ENCODE measurements at regions not wholly inside any gene's neighbourhood (a gene's known extent, or its start where the extent isn't known, plus 50 kb on each side); places are given as distances from the start of the nearest gene placed in this dataset.

DNA sequence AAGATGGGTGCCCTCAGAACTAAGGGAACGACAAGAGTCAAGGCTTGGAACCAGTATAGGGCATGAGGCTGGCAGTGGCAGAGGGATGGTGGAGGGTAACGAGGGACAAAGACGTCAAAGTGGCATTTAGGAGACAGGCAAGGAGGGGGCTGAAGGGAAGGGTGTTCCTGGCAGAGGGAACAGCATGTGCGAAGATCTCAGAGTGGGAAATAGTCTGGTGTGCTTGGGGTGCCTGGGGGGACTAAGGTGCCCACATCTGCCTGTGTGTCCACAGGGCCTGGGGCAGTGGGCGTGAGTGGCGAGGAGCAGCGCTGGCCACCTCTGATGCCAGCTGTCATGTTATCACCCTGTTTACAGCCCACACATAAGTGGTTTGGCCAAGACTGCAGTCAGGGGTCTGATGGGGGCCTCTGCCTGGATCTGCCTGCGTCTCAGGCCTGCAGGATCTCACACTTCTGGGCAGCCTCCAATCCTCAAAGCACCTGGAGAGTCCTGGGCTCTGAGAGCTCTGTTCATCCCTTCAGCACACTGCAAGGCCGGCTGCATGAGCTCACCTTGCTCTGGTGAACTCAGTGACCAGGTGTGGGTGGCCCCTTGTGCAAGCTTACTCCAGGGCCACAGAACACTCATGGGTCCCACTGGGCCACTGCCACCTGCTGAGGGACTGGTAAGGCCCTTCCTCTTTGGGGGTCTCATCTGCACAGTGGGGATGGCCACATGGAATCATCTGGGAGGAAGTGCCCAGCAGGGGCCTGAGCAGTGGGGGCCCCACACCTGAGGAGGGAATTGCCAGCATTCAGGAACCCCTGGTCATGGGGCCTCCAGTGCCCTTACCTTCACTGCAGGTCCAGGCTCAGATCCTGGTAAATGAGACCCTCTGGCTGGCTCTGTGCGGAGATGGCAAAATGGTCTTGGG is 89.7 kb upstream of the SHISAL1 start:
- DNase-seq (ENCODE audit: low spot score): no peak

DNA sequence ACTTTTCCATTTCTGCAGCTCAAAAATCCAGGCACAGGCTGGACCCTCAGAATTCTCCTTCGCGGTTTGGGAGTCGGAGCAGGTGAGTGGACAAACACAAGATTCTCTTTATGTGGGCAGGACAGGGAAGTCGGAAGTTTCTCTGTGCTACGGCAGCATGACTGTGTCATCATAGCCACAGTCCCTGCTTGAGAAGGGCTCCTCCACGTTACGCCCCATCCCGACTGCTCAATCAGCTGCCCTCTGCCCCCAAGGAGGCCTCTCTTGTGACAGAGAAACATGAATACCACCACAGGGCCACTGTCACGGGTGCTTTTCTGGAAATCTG is 89.0 kb upstream of the SHISAL1 start:
- no peak for DNase-seq (ENCODE audit: low spot score)

DNA sequence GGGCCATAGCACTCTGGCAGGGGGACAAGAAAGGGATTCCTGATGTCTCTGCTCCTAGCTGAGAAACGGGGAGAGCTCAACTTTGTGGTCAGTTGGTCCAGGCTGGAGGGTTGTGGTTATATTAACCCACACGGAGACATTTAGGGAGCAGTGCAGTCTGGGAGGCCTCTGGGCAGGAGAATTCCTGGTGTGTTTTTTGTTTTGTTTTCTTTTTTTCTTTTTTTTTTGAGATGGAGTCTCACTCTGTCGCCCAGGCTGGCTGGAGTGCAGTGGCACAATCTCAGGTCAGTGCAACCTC is 88.0 kb upstream of the SHISAL1 start:
- no peak for DNase-seq (ENCODE audit: low spot score)

DNA sequence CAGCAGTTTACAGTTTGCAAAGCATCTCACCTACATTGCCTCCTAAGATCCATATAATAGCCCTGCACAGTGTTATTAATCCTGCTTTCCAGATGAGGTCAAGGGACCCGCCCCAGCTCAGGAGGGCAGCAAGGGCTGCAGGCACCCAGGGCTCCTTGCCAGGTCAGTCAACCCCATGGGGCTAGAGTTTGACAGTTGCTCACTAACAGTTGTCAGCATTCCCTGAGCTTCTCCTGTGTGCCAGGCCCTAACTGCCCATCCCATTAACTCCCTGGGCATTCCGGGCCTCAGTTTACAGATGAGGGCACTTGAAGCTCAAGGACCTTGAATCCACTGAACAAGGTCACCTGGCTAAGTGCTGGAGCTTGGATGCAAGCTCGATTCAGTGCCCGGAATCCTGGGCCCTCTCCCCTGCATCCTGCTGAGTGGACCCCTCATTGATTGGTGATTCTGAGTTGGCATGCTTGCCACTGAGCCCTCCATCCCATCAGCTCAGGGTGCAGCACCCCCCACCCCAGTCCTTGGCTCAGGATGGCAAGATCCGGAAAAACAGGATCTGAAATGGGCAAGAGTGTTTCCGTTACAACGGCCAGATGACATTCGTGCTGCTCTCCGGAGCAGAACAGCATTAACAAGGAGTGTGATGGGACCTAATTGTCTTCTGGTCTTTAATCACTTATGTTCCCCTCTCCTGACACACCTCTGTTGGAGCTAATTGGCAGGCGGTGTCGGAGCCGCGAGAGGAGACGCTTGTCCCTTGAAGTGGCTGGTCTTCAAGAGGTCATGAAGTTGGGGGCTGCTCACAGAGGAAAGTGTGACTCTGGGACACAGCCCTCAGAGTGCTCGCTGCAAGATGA is 87.4 kb upstream of the SHISAL1 start:
- DNase-seq (ENCODE audit: low spot score): no peak

GRCh38 chr22:44398856-44399837 is 86.4 kb upstream of the SHISAL1 start:
- no peak for DNase-seq (ENCODE audit: low spot score)

DNA sequence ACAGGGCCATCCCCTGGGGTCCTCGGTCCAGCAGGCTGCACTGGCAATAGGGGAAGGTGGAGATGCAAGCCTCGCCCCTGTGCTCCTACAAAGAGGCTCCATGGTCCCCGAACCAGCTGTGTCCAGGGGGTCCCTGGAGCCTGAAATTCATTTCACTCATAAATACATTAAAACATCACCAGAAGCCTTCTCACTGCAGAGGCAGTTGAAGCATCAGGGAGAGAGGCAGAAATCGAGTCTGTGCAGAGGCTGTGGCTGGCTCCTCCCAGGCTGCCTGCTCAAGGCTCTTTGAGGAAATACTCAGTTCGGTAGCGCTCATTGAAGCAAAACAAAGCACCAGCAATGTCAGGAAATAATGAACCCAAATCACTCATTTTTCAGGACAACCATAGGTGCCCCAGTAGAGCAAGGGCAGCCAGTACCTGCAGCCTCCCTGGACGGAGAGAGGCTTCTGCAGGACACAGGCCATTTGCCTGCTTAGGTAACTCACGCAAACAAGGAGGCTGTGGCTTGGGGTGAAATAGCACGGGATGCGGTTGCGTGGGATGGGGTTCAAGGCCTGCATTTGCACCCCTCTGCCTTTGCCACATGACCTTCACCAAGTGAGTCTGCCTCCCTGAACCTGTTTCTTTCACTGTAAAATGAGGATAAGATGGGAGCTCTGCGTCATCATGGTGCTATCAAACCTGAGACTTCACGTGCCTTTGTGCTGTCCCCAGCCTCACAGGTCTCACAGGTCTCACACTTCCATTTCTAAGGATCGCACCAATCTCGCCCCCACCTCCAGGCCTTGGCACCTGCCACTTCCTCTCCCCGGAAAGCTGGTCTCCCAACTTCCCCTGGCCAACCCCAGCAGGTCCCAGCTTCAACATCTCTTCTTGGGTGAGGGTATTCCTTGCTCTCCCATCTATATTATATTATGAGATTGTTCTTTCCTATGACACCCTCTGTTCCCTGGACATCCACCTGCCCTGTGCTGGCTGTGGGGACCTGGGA is 84.3 kb upstream of the SHISAL1 start:
- no peak for DNase-seq (ENCODE audit: low spot score)

DNA sequence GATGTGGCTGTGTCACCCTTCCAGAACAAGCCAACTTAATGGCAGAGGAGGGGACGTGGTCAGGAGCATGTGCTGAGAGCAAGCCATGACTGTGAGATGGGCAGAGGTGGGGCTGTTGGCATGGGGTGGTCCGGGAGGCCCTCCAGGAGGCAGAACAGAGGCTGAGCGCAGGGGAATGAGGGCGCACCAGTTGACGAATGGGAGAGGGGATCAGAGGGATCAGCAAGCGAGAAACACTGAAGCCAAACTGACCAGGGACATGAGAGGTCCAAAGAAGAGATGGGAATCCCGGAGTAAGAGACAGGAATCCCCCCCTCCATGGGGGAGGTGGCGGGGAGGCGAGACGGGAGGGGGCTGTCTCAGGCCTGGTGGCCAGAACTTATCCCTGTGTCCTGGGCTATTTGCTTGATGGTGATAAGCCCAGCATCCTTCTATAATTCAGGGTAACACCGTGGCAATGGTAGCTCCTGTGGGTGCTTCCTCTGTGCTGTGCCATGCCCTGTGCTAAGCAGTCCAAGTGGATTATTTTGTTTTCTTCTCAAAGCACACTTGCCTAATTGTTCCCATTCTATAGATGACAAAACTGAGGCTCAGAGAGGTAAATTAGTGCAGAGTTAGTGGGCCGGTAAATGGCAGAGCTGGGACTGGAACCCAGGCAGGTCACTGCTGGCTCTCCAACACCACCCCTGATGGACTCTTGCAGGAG is 83.4 kb upstream of the SHISAL1 start:
- DNase-seq (ENCODE audit: low spot score): no peak

- no peak for DNase-seq (ENCODE audit: low spot score)
Measured at GRCh38 chr22:44395118-44396005, 82.6 kb upstream of the SHISAL1 start.

DNA sequence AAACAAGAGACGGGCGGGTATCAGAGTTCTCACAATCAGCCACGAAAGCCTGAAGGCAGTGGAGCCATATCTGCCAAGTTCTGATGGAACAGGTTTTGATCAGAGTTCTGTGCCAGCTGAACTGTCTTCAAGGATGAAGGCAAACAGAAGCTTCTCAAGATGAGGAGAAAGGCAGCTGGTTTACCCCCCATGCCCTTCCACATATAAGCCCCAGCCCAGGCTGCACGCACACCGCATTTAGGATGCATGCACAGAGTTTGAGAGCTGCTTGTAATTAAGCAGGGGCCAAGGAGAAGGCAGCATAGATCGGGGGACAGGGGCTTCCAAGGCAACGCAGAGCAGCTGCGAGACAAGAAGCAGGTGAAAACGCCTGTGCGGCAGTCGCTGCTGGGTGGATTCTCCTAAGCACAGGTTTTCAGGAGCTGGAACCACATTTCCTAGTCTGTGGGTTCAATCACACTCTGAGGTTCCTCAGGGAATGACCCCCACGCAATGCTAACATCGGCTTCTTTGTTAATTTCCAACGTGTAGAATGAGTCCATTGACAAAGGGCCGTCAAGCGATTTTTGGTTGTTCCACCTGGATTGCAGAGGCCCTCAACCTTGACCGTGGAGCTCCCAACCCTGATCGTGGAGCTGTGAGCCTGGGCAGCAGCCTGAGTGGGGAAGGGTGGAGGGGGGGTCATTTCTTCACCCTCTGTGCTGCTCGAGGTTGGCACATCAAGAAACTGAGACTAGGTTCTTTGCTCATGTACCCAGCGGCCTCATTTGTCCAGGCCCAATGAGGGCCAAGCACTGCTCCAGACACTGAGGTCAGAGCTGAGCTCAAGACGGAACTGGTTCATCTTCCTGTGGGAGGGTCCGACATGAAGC is 81.7 kb upstream of the SHISAL1 start:
- no peak for DNase-seq (ENCODE audit: low spot score)

DNA sequence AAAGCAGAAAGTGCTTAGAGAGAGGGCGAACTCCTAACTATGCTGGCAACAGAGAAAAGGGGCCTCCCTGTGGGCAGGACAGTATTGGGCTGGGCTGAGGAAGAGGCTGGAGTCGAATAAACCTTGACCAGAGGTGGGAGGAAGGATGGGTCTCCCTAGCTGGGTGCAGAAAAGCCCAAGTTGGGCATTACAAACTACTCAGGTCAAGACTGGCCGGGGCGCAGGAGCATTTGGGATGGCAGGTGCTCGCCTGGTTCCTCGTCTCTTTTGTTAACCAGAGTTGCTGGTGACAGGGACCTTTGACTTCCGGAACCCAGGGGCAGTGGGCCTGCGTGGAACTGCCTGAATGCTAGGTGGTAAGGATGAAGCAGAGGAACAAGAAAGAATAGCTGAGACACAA is 80.3 kb upstream of the SHISAL1 start:
- DNase-seq (ENCODE audit: low spot score): no peak

- no peak for DNase-seq (ENCODE audit: low spot score)
Measured at GRCh38 chr22:44392446-44392921, 79.7 kb upstream of the SHISAL1 start.

DNA sequence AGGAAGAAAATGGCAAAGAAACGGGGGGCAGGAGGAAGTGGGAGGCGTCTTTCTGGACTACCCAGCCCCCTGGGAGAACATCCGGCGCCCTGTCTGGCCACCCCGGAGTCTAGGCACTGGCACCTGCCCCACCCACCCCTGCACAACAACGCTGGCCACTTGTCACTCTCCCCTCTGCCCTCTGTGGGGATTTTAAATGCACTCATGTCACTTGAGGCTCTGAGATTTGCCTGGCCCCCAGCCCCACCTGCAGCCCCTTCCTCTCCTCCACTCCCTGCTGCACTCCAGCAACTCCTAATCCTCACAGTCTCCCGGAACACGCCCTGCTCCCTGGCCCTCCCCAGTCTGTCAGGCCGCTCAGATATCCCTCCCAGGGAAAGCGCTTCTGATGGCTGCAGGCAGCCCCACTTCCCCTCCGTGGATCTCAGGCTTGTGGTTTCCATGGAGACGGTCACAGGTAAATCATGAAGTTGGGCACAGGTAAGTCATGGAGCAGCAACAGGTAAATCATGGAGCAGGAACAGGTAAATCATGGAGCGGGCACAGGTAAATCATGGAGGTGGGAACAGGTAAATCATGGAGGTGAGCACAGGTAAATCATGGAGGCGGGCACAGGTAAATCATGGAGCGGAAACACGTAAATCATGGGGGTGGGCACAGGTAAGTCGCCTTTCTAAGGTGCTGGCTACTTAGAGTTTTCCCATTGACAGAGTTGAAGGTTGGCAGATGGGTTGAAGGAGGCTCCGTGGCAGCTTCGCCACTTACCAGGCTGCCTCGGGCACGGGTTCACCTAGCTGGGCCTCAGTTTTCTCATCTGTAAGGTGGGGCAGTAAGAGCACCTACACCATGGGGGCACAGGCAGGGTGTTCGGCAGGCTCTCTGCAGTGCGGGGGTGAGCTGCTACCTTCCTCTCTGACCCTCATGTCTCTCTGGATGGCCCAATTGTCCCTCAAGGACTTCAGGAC is 79.0 kb upstream of the SHISAL1 start:
- DNase-seq (ENCODE audit: low spot score): no peak

DNA sequence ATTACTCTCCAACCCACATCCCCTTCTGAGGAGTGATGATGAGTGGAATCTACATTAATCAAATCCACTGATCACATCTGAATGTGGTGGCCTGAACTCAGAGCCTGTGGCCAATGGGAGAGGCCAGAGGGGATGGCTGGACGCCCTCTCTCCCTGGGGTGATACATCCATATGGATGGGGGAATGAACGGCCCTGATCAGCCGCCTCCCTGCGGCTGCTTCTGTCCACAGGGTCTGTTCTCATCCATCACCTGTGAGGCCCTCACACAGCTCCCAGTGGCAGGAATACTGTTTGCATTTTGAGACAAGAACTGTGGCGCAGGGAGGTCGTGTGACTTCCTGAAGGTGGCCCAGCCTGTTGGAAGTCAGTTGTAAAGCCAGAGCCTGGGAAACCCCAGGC is 78.3 kb upstream of the SHISAL1 start:
- DNase-seq (ENCODE audit: low spot score): no peak

DNA sequence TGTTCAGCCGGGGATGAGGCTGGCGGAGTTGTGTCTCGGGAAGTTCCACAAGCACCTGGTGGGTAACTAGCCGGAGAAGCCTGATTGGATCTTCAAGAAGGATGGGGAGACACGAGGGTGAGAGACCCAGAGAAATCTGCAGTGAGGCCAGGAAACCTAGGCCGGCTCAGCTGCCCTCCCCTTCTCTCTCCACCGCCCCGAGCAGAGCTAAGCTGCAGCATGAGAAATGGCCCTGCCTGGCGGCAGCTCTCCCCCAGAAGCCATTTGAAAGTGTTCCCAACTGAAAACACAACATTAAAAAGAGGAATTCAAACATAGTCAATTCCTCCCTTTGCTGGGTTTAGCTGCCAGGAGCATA is 77.8 kb upstream of the SHISAL1 start:
- DNase-seq (ENCODE audit: low spot score): no peak

GRCh38 chr22:44389926-44390612 is 77.3 kb upstream of the SHISAL1 start:
- no peak for DNase-seq (ENCODE audit: low spot score)

GRCh38 chr22:44389181-44389580 is 76.4 kb upstream of the SHISAL1 start:
- DNase-seq (ENCODE audit: low spot score): no peak

All from A172 (cell line).